NT2/D1 (cell line): ENCODE measurements at regions not wholly inside any gene's neighbourhood (a gene's known extent, or its start where the extent isn't known, plus 50 kb on each side); places are given as distances from the start of the nearest gene placed in this dataset.

Experiments used
- DNase-seq: peaks from one replicate; pipeline ENCODE4 v3.0.0-alpha.2; 2011; ENCODE audit warnings: low read depth, low spot score
- H3K27me3 ChIP-seq: 2 replicates; pipeline ENCODE4 v1.6.0; 2011; ENCODE audit warnings: mild to moderate bottlenecking; ENCODE audit not compliant: insufficient read length, insufficient read depth
- H3K36me3 ChIP-seq: 2 replicates; pipeline ENCODE4 v1.6.1; 2011; ENCODE audit warnings: mild to moderate bottlenecking, low read length, mixed read lengths; ENCODE audit not compliant: insufficient read depth, insufficient read length
- H3K4me1 ChIP-seq: 2 replicates; pipeline ENCODE4 v1.5.1; 2011; ENCODE audit not compliant: insufficient read depth, insufficient read length
- H3K4me3 ChIP-seq: 2 replicates; pipeline ENCODE4 v1.5.1; 2011; ENCODE audit warnings: low read depth; ENCODE audit not compliant: insufficient read length
- H3K9ac ChIP-seq: 2 replicates; pipeline ENCODE4 v1.6.0; 2011; ENCODE audit warnings: low read depth; ENCODE audit not compliant: insufficient read length
- H3K9me3 ChIP-seq: 2 replicates; pipeline ENCODE4 v1.5.1; 2011; ENCODE audit warnings: mild to moderate bottlenecking, low read length; ENCODE audit not compliant: insufficient read depth
- SUZ12 ChIP-seq: IDR thresholded peaks from 2 replicates; pipeline ENCODE4 v1.6.1; 2011; ENCODE audit not compliant: insufficient read length, insufficient read depth; ENCODE audit errors: extremely low read depth
- YY1 ChIP-seq: IDR thresholded peaks from 2 replicates; pipeline ENCODE4 v1.6.1; 2011; ENCODE audit not compliant: insufficient read length, insufficient read depth
- ZNF274 ChIP-seq: IDR thresholded peaks from 2 replicates; pipeline ENCODE4 v1.6.1; 2011; ENCODE audit warnings: mild to moderate bottlenecking, low read depth, low read length

DNA sequence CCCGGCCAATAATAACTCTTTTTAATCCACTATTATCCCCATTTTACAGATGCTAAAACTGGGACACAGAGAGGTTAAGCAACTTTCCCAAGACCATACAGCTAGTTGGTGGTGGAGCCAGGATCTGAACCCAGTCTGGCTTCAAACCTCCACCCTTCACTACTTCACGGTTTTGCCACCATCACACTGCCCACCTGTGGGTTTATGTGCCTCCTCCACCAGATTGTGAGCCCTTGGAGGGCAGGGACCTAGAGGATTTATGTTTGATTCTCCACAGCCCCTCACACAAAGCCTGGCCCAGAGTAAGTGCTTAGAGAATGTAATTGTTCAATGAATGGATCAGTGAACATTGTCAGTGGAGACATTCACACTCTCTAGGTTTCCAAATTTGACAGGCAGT, 153.4 kb upstream of the MYCN start:
- Histone ChIP-seq H3K4me3 (no peak overlapping the region), H3K4me1 (no peaks in the 10 kb centered on the region), H3K36me3 (no peaks in the 10 kb centered on the region), H3K9me3 (no peaks in the 10 kb centered on the region), H3K27me3 (no peaks in the 10 kb centered on the region), H3K9ac (no peak overlapping the region)
- TF ChIP-seq SUZ12 (no peak), ZNF274 (no peak), YY1 (no peak)
- DNase-seq = no peak

GRCh38 chr2:15787535-15788454, 152.6 kb upstream of the MYCN start:
- H3K27me3 ChIP-seq = no peaks in the 10 kb centered on the region
- TF ChIP-seq ZNF274 = no peak
- no peaks in the 10 kb centered on the region for H3K4me1 ChIP-seq
- no peaks in the 10 kb centered on the region for H3K36me3 ChIP-seq
- no peak overlapping the region for H3K4me3 ChIP-seq
- no peak for DNase-seq
- H3K9me3 ChIP-seq = no peaks in the 10 kb centered on the region
- no peak overlapping the region for H3K9ac ChIP-seq

- Histone ChIP-seq H3K9ac (no peak overlapping the region), H3K27me3 (no peaks in the 10 kb centered on the region), H3K4me3 (no peak overlapping the region), H3K4me1 (no peaks in the 10 kb centered on the region), H3K36me3 (no peaks in the 10 kb centered on the region), H3K9me3 (no peaks in the 10 kb centered on the region)
- TF ChIP-seq YY1 (no peak), SUZ12 (no peak), ZNF274 (no peak)
- no peak for DNase-seq
These were observed 151.9 kb upstream of the MYCN start for GRCh38 chr2:15788455-15788829.

DNA sequence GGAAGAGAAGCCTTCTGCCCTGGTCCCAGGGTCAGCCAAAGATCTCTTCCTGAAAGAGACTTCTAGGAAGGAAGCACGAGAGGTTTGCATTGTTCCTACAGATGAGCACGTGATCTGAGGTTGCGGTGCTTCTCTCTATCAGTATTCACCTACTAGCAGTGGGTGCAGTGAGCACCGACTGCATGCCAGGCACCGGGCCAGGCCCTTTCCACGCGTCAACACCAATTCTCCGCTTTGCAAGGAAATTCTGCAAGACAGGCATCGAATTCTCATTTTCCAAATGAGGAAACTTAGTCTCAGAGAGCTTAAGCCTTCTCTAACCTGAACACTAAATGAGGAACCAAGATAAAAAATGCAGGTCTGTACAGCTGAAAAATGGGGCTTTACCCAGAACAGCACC, 151.5 kb upstream of the MYCN start:
- TF ChIP-seq ZNF274 = no peak
- no peak for TF ChIP-seq YY1
- TF ChIP-seq SUZ12 = no peak
- Histone ChIP-seq H3K27me3 (no peaks in the 10 kb centered on the region), H3K9ac (no peak overlapping the region)

GRCh38 chr2:15789381-15790062, 150.8 kb upstream of the MYCN start:
- no peak overlapping the region for H3K9ac ChIP-seq
- no peak for TF ChIP-seq ZNF274
- TF ChIP-seq YY1 = no peak
- no peak for TF ChIP-seq SUZ12
- DNase-seq = no peak
- H3K4me1 ChIP-seq = no peaks in the 10 kb centered on the region
- no peaks in the 10 kb centered on the region for H3K9me3 ChIP-seq
- no peaks in the 10 kb centered on the region for H3K27me3 ChIP-seq
- no peaks in the 10 kb centered on the region for H3K36me3 ChIP-seq
- no peak overlapping the region for H3K4me3 ChIP-seq

More for the DNA sequence above, 151.5 kb upstream of the MYCN start:
- Histone ChIP-seq H3K36me3 (no peaks in the 10 kb centered on the region), H3K4me3 (no peak overlapping the region), H3K4me1 (no peaks in the 10 kb centered on the region), H3K9me3 (no peaks in the 10 kb centered on the region)
- no peak for DNase-seq

GRCh38 chr2:15790326-15790725, 150.0 kb upstream of the MYCN start:
- Histone ChIP-seq H3K4me3 (no peak overlapping the region), H3K9me3 (no peaks in the 10 kb centered on the region), H3K36me3 (no peaks in the 10 kb centered on the region), H3K9ac (no peak overlapping the region), H3K4me1 (no peaks in the 10 kb centered on the region), H3K27me3 (no peaks in the 10 kb centered on the region)
- TF ChIP-seq ZNF274 = no peak
- no peak for DNase-seq

- Histone ChIP-seq H3K4me3 (no peak overlapping the region), H3K9me3 (no peaks in the 10 kb centered on the region), H3K36me3 (no peaks in the 10 kb centered on the region), H3K27me3 (no peaks in the 10 kb centered on the region), H3K4me1 (no peaks in the 10 kb centered on the region), H3K9ac (no peak overlapping the region)
- no peak for DNase-seq
- no peak for TF ChIP-seq ZNF274
- no peak for TF ChIP-seq YY1
- TF ChIP-seq SUZ12 = no peak
These were observed 149.5 kb upstream of the MYCN start for GRCh38 chr2:15790838-15791237.
